ENCODE measurements at regions not wholly inside any gene's neighbourhood (a gene's known extent, or its start where the extent isn't known, plus 50 kb on each side); places are given as distances from the start of the nearest gene placed in this dataset.
"Not testable (repeated sequence)": the region's sequence is repeated elsewhere in the genome, so short reads cannot be mapped to it uniquely, and the experiment has no call there.

- H3K27ac ChIP-seq; intact Hi-C loops (cut with DNase I); H3K36me3 ChIP-seq; DNase-seq; H3K27me3 ChIP-seq; H3K4me1 ChIP-seq; H3K4me3 ChIP-seq; H3K9me3 ChIP-seq; ATAC-seq: not testable (repeated sequence)
- no CpG with 5 or more reads among the region's 4 CpGs for WGBS, 2 donors
Observed at GRCh38 chrX:3896755-3897154, 183.3 kb upstream of the PRKX start.

- no CpG with 5 or more reads among the region's 5 CpGs for WGBS, 2 donors
- H3K4me3 ChIP-seq; intact Hi-C loops (cut with DNase I); ATAC-seq; H3K36me3 ChIP-seq; H3K4me1 ChIP-seq; H3K27ac ChIP-seq; DNase-seq; H3K9me3 ChIP-seq; H3K27me3 ChIP-seq: not testable (repeated sequence)
Observed at GRCh38 chrX:3882553-3882920, 169.1 kb upstream of the PRKX start.

- H3K27me3 ChIP-seq; H3K4me3 ChIP-seq; H3K9me3 ChIP-seq; H3K4me1 ChIP-seq; DNase-seq; H3K27ac ChIP-seq; H3K36me3 ChIP-seq; intact Hi-C loops (cut with DNase I): not testable (repeated sequence)
- peak; percentile 54 to 90 (median 82) for ATAC-seq
- WGBS, 2 donors: no CpG with 5 or more reads among the region's 91 CpGs
Observed at GRCh38 chrX:3881898-3882552, 168.6 kb upstream of the PRKX start.

GRCh38 chrX:3881255-3881895, 167.9 kb upstream of the PRKX start:
- H3K4me3 ChIP-seq; intact Hi-C loops (cut with DNase I); H3K27me3 ChIP-seq; H3K27ac ChIP-seq; DNase-seq; H3K4me1 ChIP-seq; H3K9me3 ChIP-seq; H3K36me3 ChIP-seq: not testable (repeated sequence)
- no CpG with 5 or more reads among the region's 63 CpGs for WGBS, 2 donors
- ATAC-seq: peak in 2 of 8 donors; percentile 43 to 52

- ATAC-seq; H3K27ac ChIP-seq; H3K9me3 ChIP-seq; intact Hi-C loops (cut with DNase I); H3K27me3 ChIP-seq; DNase-seq; H3K4me1 ChIP-seq; H3K36me3 ChIP-seq; H3K4me3 ChIP-seq: not testable (repeated sequence)
- no CpG with 5 or more reads among the region's 28 CpGs for WGBS, 2 donors
Observed at GRCh38 chrX:3876393-3876792, 162.9 kb upstream of the PRKX start.

GRCh38 chrX:3875638-3876037, 162.2 kb upstream of the PRKX start:
- H3K27ac ChIP-seq; H3K27me3 ChIP-seq; ATAC-seq; DNase-seq; H3K36me3 ChIP-seq; H3K4me1 ChIP-seq; H3K9me3 ChIP-seq; intact Hi-C loops (cut with DNase I); H3K4me3 ChIP-seq: not testable (repeated sequence)
- WGBS, 2 donors: no CpG with 5 or more reads among the region's 12 CpGs

GRCh38 chrX:3872226-3872879, 158.9 kb upstream of the PRKX start:
- H3K36me3 ChIP-seq; H3K27me3 ChIP-seq; H3K27ac ChIP-seq; H3K4me1 ChIP-seq; H3K9me3 ChIP-seq; H3K4me3 ChIP-seq; intact Hi-C loops (cut with DNase I); ATAC-seq; DNase-seq: not testable (repeated sequence)
- 72% methylated on average over 6 of the region's 12 CpGs; no CpG with 5 or more reads in 1 of the 2 donors for WGBS, 2 donors

GRCh38 chrX:3867067-3867831, 153.8 kb upstream of the PRKX start:
- H3K27ac ChIP-seq; H3K9me3 ChIP-seq; H3K27me3 ChIP-seq; ATAC-seq; H3K4me3 ChIP-seq; DNase-seq; H3K36me3 ChIP-seq; intact Hi-C loops (cut with DNase I); H3K4me1 ChIP-seq: not testable (repeated sequence)
- WGBS, 2 donors: 94% methylated on average over 8 of the region's 19 CpGs; no CpG with 5 or more reads in 1 of the 2 donors

GRCh38 chrX:3858332-3858731, 144.9 kb upstream of the PRKX start:
- no CpG with 5 or more reads among the region's 4 CpGs for WGBS, 2 donors
- H3K27me3 ChIP-seq; H3K4me3 ChIP-seq; H3K27ac ChIP-seq; H3K9me3 ChIP-seq; DNase-seq; ATAC-seq; H3K4me1 ChIP-seq; H3K36me3 ChIP-seq; intact Hi-C loops (cut with DNase I): not testable (repeated sequence)

- H3K36me3 ChIP-seq; intact Hi-C loops (cut with DNase I); H3K9me3 ChIP-seq; H3K27me3 ChIP-seq; DNase-seq; H3K4me1 ChIP-seq; H3K27ac ChIP-seq: not testable (repeated sequence)
- no CpG with 5 or more reads among the region's 85 CpGs for WGBS, 2 donors
- H3K4me3 ChIP-seq: peak overlapping the region in 7 of 10 donors; percentile 28 to 48 (median 40)
- ATAC-seq: peak; percentile 44 to 91 (median 82)
Observed at GRCh38 chrX:3843522-3844145, 130.2 kb upstream of the PRKX start.
